Activated naive CD8-positive, alpha-beta T cell treated with anti-CD3 and anti-CD28 coated beads, Interleukin-2, amount 50 U/mL, for 24 hours (primary cell): ENCODE measurements at regions not wholly inside any gene's neighbourhood (a gene's known extent, or its start where the extent isn't known, plus 50 kb on each side); places are given as distances from the start of the nearest gene placed in this dataset.

Experiments
- ATAC-seq: fragments of 150-1000 bp; cut with Tn5 transposase; one replicate; pipeline ENCODE4 v1.10.0; 2021
- DNase-seq: peaks from one replicate; pipeline ENCODE4 v3.0.0; 2021
- H3K27ac Mint-ChIP-seq: one replicate; pipeline ENCODE4 v1.8.0; 2021; ENCODE audit warnings: mild to moderate bottlenecking, mixed read lengths
- H3K27me3 Mint-ChIP-seq: one replicate; pipeline ENCODE4 v1.8.0; 2021; ENCODE audit warnings: mixed read lengths
- H3K36me3 Mint-ChIP-seq: one replicate; pipeline ENCODE4 v1.8.0; 2021; ENCODE audit warnings: low read depth, mixed read lengths
- H3K4me1 Mint-ChIP-seq: one replicate; pipeline ENCODE4 v1.8.0; 2021; ENCODE audit warnings: mixed read lengths
- H3K4me3 Mint-ChIP-seq: one replicate; pipeline ENCODE4 v1.8.0; 2021; ENCODE audit warnings: mild to moderate bottlenecking, moderate library complexity, mixed read lengths
- H3K9me3 Mint-ChIP-seq: one replicate; pipeline ENCODE4 v1.8.0; 2021; ENCODE audit warnings: mixed read lengths

- Mint-ChIP-seq H3K27ac (no peak overlapping the region), H3K4me1 (no peaks in the 10 kb centered on the region), H3K36me3 (peaks cover 2% of the 10 kb centered on the region), H3K27me3 (no peaks in the 10 kb centered on the region), H3K9me3 (peaks cover 4% of the 10 kb centered on the region), H3K4me3 (no peak overlapping the region)
- no peak for DNase-seq
- no peak for ATAC-seq
Measured at GRCh38 chr7:138405496-138405895, 54.6 kb upstream of the TRIM24 start.

GRCh38 chr7:138407792-138408191, 52.3 kb upstream of the TRIM24 start:
- Mint-ChIP-seq H3K9me3 (peaks cover 4% of the 10 kb centered on the region), H3K27ac (no peak overlapping the region), H3K4me1 (no peaks in the 10 kb centered on the region), H3K27me3 (no peaks in the 10 kb centered on the region), H3K4me3 (no peak overlapping the region), H3K36me3 (peaks cover 2% of the 10 kb centered on the region)
- DNase-seq: no peak
- ATAC-seq: no peak
